ENCODE measurements at regions not wholly inside any gene's neighbourhood (a gene's known extent, or its start where the extent isn't known, plus 50 kb on each side); places are given as distances from the start of the nearest gene placed in this dataset.

- DNase-seq (ENCODE audit: low spot score): no peak
Measured at GRCh38 chr9:28207657-28208056, 634.4 kb upstream of the C9orf72 start.

GRCh38 chr9:28209130-28209529 is 635.8 kb upstream of the C9orf72 start:
- no peak for DNase-seq (ENCODE audit: low spot score)

GRCh38 chr9:28212979-28213378 is 639.7 kb upstream of the C9orf72 start:
- peak; percentile 85 for DNase-seq (ENCODE audit: low spot score)

- DNase-seq (ENCODE audit: low spot score): no peak
Measured at GRCh38 chr9:28215536-28216299, 642.4 kb upstream of the C9orf72 start.

GRCh38 chr9:28232686-28233085 is 659.4 kb upstream of the C9orf72 start:
- DNase-seq (ENCODE audit: low spot score): no peak

GRCh38 chr9:28234133-28234893 is 661.0 kb upstream of the C9orf72 start:
- DNase-seq (ENCODE audit: low spot score): no peak

GRCh38 chr9:28234894-28235277 is 661.6 kb upstream of the C9orf72 start:
- no peak for DNase-seq (ENCODE audit: low spot score)

- DNase-seq (ENCODE audit: low spot score): no peak
Measured at GRCh38 chr9:28249424-28249823, 676.1 kb upstream of the C9orf72 start.

- no peak for DNase-seq (ENCODE audit: low spot score)
Measured at GRCh38 chr9:28255174-28255573, 681.9 kb upstream of the C9orf72 start.

GRCh38 chr9:28260330-28260729 is 687.0 kb upstream of the C9orf72 start:
- no peak for DNase-seq (ENCODE audit: low spot score)

- no peak for DNase-seq (ENCODE audit: low spot score)
Measured at GRCh38 chr9:28264368-28264767, 691.1 kb upstream of the C9orf72 start.

- DNase-seq (ENCODE audit: low spot score): no peak
Measured at GRCh38 chr9:28267351-28267750, 694.1 kb upstream of the C9orf72 start.

GRCh38 chr9:28270156-28270555 is 696.9 kb upstream of the C9orf72 start:
- no peak for DNase-seq (ENCODE audit: low spot score)

GRCh38 chr9:28272127-28272526 is 698.8 kb upstream of the C9orf72 start:
- DNase-seq (ENCODE audit: low spot score): no peak

- no peak for DNase-seq (ENCODE audit: low spot score)
Measured at GRCh38 chr9:28287455-28287854, 714.2 kb upstream of the C9orf72 start.

- no peak for DNase-seq (ENCODE audit: low spot score)
Measured at GRCh38 chr9:28289746-28290145, 716.5 kb upstream of the C9orf72 start.

- no peak for DNase-seq (ENCODE audit: low spot score)
Measured at GRCh38 chr9:28293369-28294090, 720.2 kb upstream of the C9orf72 start.

- DNase-seq (ENCODE audit: low spot score): no peak
Measured at GRCh38 chr9:28301281-28301680, 728.0 kb upstream of the C9orf72 start.

GRCh38 chr9:28317745-28318144 is 744.5 kb upstream of the C9orf72 start:
- no peak for DNase-seq (ENCODE audit: low spot score)

GRCh38 chr9:28318515-28318914 is 745.2 kb upstream of the C9orf72 start:
- no peak for DNase-seq (ENCODE audit: low spot score)

- DNase-seq (ENCODE audit: low spot score): no peak
Measured at GRCh38 chr9:28319981-28320380, 746.7 kb upstream of the C9orf72 start.

- no peak for DNase-seq (ENCODE audit: low spot score)
Measured at GRCh38 chr9:28320616-28321015, 747.3 kb upstream of the C9orf72 start.

GRCh38 chr9:28329323-28329722 is 756.0 kb upstream of the C9orf72 start:
- DNase-seq (ENCODE audit: low spot score): no peak
